GM21737 (cell line): ENCODE measurements at regions not wholly inside any gene's neighbourhood (a gene's known extent, or its start where the extent isn't known, plus 50 kb on each side); places are given as distances from the start of the nearest gene placed in this dataset.
"Not testable (repeated sequence)": the region's sequence is repeated elsewhere in the genome, so short reads cannot be mapped to it uniquely, and the experiment has no call there.

Source experiments
- ATAC-seq: cut with Tn5 transposase; IDR thresholded peaks from one replicate; pipeline ENCODE4 v1.9.1; 2021; ENCODE audit warnings: mild to moderate bottlenecking, moderate library complexity; ENCODE audit not compliant: unreplicated experiment

- ATAC-seq: not testable (repeated sequence)
Measured at GRCh38 chr2:87629491-87630458, 118.1 kb upstream of the PLGLB2 start.

- ATAC-seq: not testable (repeated sequence)
Measured at GRCh38 chr2:87630892-87631291, 117.0 kb upstream of the PLGLB2 start.

- ATAC-seq: not testable (repeated sequence)
Measured at GRCh38 chr2:87631402-87631801, 116.5 kb upstream of the PLGLB2 start.

GRCh38 chr2:87633287-87633963, 114.5 kb upstream of the PLGLB2 start:
- ATAC-seq: not testable (repeated sequence)

- ATAC-seq: not testable (repeated sequence)
Measured at GRCh38 chr2:87634106-87634505, 113.8 kb upstream of the PLGLB2 start.

GRCh38 chr2:87634971-87635650, 112.8 kb upstream of the PLGLB2 start:
- not testable (repeated sequence) for ATAC-seq

GRCh38 chr2:87636246-87636645, 111.6 kb upstream of the PLGLB2 start:
- ATAC-seq: not testable (repeated sequence)

- ATAC-seq: not testable (repeated sequence)
Measured at GRCh38 chr2:87636735-87637134, 111.2 kb upstream of the PLGLB2 start.

- not testable (repeated sequence) for ATAC-seq
Measured at GRCh38 chr2:87637249-87637990, 110.5 kb upstream of the PLGLB2 start.

- not testable (repeated sequence) for ATAC-seq
Measured at GRCh38 chr2:87638114-87638807, 109.6 kb upstream of the PLGLB2 start.

GRCh38 chr2:87638872-87639271, 109.0 kb upstream of the PLGLB2 start:
- ATAC-seq: not testable (repeated sequence)

GRCh38 chr2:87639801-87640440, 108.0 kb upstream of the PLGLB2 start:
- not testable (repeated sequence) for ATAC-seq

- not testable (repeated sequence) for ATAC-seq
Measured at GRCh38 chr2:87640961-87641563, 106.8 kb upstream of the PLGLB2 start.

GRCh38 chr2:87643165-87643564, 104.7 kb upstream of the PLGLB2 start:
- not testable (repeated sequence) for ATAC-seq

- ATAC-seq: not testable (repeated sequence)
Measured at GRCh38 chr2:87647737-87648498, 100.0 kb upstream of the PLGLB2 start.

- ATAC-seq: not testable (repeated sequence)
Measured at GRCh38 chr2:87648815-87649214, 99.1 kb upstream of the PLGLB2 start.

GRCh38 chr2:87649871-87650270, 98.0 kb upstream of the PLGLB2 start:
- not testable (repeated sequence) for ATAC-seq

- not testable (repeated sequence) for ATAC-seq
Measured at GRCh38 chr2:87650837-87651236, 97.0 kb upstream of the PLGLB2 start.
